ENCODE measurements at regions not wholly inside any gene's neighbourhood (a gene's known extent, or its start where the extent isn't known, plus 50 kb on each side); places are given as distances from the start of the nearest gene placed in this dataset.

- BruUV-seq (replicated peaks), result no TSS peak
- no peak for DNase-seq (ENCODE audit: low spot score)
- Histone ChIP-seq H3K27ac (ENCODE audit: extremely low read length, insufficient read depth, low read length) (no peak overlapping the region), H3K9me3 (ENCODE audit: low read length) (no peaks in the 10 kb centered on the region), H4K20me1 (ENCODE audit: insufficient read depth, low read length) (no peaks in the 10 kb centered on the region), H3K79me2 (ENCODE audit: insufficient read depth, low read length) (no peaks in the 10 kb centered on the region), H3K36me3 (replicated peaks in 1 of 2; ENCODE audit: control insufficient read depth in 1 of 2, insufficient read depth in 2 of 2, low read length in 2 of 2) (no peaks in the 10 kb centered on the region), H3K4me1 (ENCODE audit: insufficient read depth, low read length) (no peaks in the 10 kb centered on the region), H3K9ac (ENCODE audit: insufficient read depth, low read depth, low read length) (no peak overlapping the region), H3K4me2 (ENCODE audit: low read depth, low read length) (no peak overlapping the region), H3K4me3 (replicated peaks in 1 of 3; ENCODE audit: insufficient read depth in 1 of 3, low read depth in 2 of 3, low read length in 3 of 3) (no peak overlapping the region), H2AFZ (ENCODE audit: low read length) (no peak overlapping the region), H3K27me3 (ENCODE audit: control insufficient read depth in 1 of 2, insufficient read depth in 2 of 2, low read length in 2 of 2) (no peaks in the 10 kb centered on the region)
- intact Hi-C loops (cut with micrococcal nuclease; ENCODE audit: unreplicated experiment), result no loop called here
- no peak for TF ChIP-seq ZNF777 (CRISPR knock-in tag; IDR thresholded peaks at IDR 0.05)
- TF ChIP-seq RBAK (CRISPR knock-in tag; IDR thresholded peaks at IDR 0.05), result no peak
- no peak for TF ChIP-seq ZSCAN20 (CRISPR knock-in tag; IDR thresholded peaks at IDR 0.05; ENCODE audit: borderline replicate concordance)
- TF ChIP-seq, protein P1, sequence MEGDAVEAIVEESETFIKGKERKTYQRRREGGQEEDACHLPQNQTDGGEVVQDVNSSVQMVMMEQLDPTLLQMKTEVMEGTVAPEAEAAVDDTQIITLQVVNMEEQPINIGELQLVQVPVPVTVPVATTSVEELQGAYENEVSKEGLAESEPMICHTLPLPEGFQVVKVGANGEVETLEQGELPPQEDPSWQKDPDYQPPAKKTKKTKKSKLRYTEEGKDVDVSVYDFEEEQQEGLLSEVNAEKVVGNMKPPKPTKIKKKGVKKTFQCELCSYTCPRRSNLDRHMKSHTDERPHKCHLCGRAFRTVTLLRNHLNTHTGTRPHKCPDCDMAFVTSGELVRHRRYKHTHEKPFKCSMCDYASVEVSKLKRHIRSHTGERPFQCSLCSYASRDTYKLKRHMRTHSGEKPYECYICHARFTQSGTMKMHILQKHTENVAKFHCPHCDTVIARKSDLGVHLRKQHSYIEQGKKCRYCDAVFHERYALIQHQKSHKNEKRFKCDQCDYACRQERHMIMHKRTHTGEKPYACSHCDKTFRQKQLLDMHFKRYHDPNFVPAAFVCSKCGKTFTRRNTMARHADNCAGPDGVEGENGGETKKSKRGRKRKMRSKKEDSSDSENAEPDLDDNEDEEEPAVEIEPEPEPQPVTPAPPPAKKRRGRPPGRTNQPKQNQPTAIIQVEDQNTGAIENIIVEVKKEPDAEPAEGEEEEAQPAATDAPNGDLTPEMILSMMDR (CRISPR knock-in tag; IDR thresholded peaks at IDR 0.05), result no peak
- no peak for TF ChIP-seq ZBTB38 (CRISPR knock-in tag; IDR thresholded peaks at IDR 0.05)
- TF ChIP-seq NR3C1 (CRISPR knock-in tag; IDR thresholded peaks at IDR 0.05), result no peak
- TF ChIP-seq, protein P2, sequence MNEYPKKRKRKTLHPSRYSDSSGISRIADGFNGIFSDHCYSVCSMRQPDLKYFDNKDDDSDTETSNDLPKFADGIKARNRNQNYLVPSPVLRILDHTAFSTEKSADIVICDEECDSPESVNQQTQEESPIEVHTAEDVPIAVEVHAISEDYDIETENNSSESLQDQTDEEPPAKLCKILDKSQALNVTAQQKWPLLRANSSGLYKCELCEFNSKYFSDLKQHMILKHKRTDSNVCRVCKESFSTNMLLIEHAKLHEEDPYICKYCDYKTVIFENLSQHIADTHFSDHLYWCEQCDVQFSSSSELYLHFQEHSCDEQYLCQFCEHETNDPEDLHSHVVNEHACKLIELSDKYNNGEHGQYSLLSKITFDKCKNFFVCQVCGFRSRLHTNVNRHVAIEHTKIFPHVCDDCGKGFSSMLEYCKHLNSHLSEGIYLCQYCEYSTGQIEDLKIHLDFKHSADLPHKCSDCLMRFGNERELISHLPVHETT (CRISPR knock-in tag; conservative IDR thresholded peaks at IDR 0.05), result no peak
- no peak for TF ChIP-seq ZNF766 (CRISPR knock-in tag; IDR thresholded peaks at IDR 0.05; ENCODE audit: borderline replicate concordance)
- no peak for TF ChIP-seq ZBTB1 (CRISPR knock-in tag; IDR thresholded peaks at IDR 0.05; ENCODE audit: borderline replicate concordance)
- no peak for TF ChIP-seq CHD4 (IDR thresholded peaks at IDR 0.05; ENCODE audit: borderline replicate concordance, low read length)
- no peak for TF ChIP-seq ZNF230 (CRISPR knock-in tag; IDR thresholded peaks at IDR 0.05)
- TF ChIP-seq GATA4 (IDR thresholded peaks at IDR 0.05; ENCODE audit: borderline replicate concordance, low read depth), result no peak
- 15% methylated on average over 4 of the region's 4 CpGs for WGBS (ENCODE audit: low lambda C conversion rate)
- POLR2A ChIA-PET, result no interaction called here
- ATAC-seq, result no peak
- in situ Hi-C loops (cut with HindIII; ENCODE audit: extremely low pct_ligation_motif_present, low pct_unique_long_range_greater_than_20kb), result no loop called here
- FAIRE-seq, result no peak
- CTCF ChIA-PET (ENCODE audit: low intra/inter-chr PET ratio, low total read pairs), result no interaction called here
Observed at GRCh38 chr15:96440978-96441377, 110.5 kb downstream of the NR2F2 start.

All from HepG2 (cell line).